ENCODE measurements at regions not wholly inside any gene's neighbourhood (a gene's known extent, or its start where the extent isn't known, plus 50 kb on each side); places are given as distances from the start of the nearest gene placed in this dataset.

- TF ChIP-seq CTCF (IDR thresholded peaks at IDR 0.05; ENCODE audit: control insufficient read depth, insufficient read depth, low read depth, low read length, missing control alignments) = no peak
- no peak for DNase-seq (ENCODE audit: low read depth)
- H3K4me3 ChIP-seq (ENCODE audit: control insufficient read depth, low read depth, low read length) = no peak overlapping the region
Measured at GRCh38 chr9:20291201-20291600, 331.1 kb downstream of the MLLT3 start.

GRCh38 chr9:20290257-20290656 is 332.0 kb downstream of the MLLT3 start:
- no peak for TF ChIP-seq CTCF (IDR thresholded peaks at IDR 0.05; ENCODE audit: control insufficient read depth, insufficient read depth, low read depth, low read length, missing control alignments)
- no peak overlapping the region for H3K4me3 ChIP-seq (ENCODE audit: control insufficient read depth, low read depth, low read length)
- DNase-seq (ENCODE audit: low read depth) = no peak

- DNase-seq (ENCODE audit: low read depth) = no peak
- no peak overlapping the region for H3K4me3 ChIP-seq (ENCODE audit: control insufficient read depth, low read depth, low read length)
- no peak for TF ChIP-seq CTCF (IDR thresholded peaks at IDR 0.05; ENCODE audit: control insufficient read depth, insufficient read depth, low read depth, low read length, missing control alignments)
Measured at GRCh38 chr9:20289423-20290010, 332.8 kb downstream of the MLLT3 start.

- DNase-seq (ENCODE audit: low read depth) = no peak
- no peak overlapping the region for H3K4me3 ChIP-seq (ENCODE audit: control insufficient read depth, low read depth, low read length)
- TF ChIP-seq CTCF (IDR thresholded peaks at IDR 0.05; ENCODE audit: control insufficient read depth, insufficient read depth, low read depth, low read length, missing control alignments) = no peak
Measured at GRCh38 chr9:20286969-20287368, 335.3 kb downstream of the MLLT3 start.

- no peak overlapping the region for H3K4me3 ChIP-seq (ENCODE audit: control insufficient read depth, low read depth, low read length)
- no peak for DNase-seq (ENCODE audit: low read depth)
- no peak for TF ChIP-seq CTCF (IDR thresholded peaks at IDR 0.05; ENCODE audit: control insufficient read depth, insufficient read depth, low read depth, low read length, missing control alignments)
Measured at GRCh38 chr9:20286154-20286700, 336.1 kb downstream of the MLLT3 start.

GRCh38 chr9:20284601-20285289 is 337.6 kb downstream of the MLLT3 start:
- TF ChIP-seq CTCF (IDR thresholded peaks at IDR 0.05; ENCODE audit: control insufficient read depth, insufficient read depth, low read depth, low read length, missing control alignments) = no peak
- DNase-seq (ENCODE audit: low read depth) = no peak
- no peak overlapping the region for H3K4me3 ChIP-seq (ENCODE audit: control insufficient read depth, low read depth, low read length)

Measured in AG09309 (cell line).